Ovary (tissue), 3 donors: ENCODE measurements at regions not wholly inside any gene's neighbourhood (a gene's known extent, or its start where the extent isn't known, plus 50 kb on each side); places are given as distances from the start of the nearest gene placed in this dataset.

ENCODE experiments used
- CTCF ChIP-seq, 3 donors: fragments of 450-650 bp in 2 of 3; fragments of 200-600 bp in 1 of 3; IDR thresholded peaks; one replicate each; pipeline versions ENCODE4 v1.5.1 to v1.8.0; 2016 to 2022; ENCODE audit warnings: antibody characterized with exemption in 3 of 3, mild to moderate bottlenecking in 1 of 3
- POLR2A ChIP-seq: fragments of 450-650 bp; IDR thresholded peaks from one replicate; pipeline ENCODE4 v1.6.1; 2017; ENCODE audit warnings: antibody characterized with exemption, mild to moderate bottlenecking, moderate library complexity
- donor health status: DM: no; HTN: no; CAD: no.

DNA sequence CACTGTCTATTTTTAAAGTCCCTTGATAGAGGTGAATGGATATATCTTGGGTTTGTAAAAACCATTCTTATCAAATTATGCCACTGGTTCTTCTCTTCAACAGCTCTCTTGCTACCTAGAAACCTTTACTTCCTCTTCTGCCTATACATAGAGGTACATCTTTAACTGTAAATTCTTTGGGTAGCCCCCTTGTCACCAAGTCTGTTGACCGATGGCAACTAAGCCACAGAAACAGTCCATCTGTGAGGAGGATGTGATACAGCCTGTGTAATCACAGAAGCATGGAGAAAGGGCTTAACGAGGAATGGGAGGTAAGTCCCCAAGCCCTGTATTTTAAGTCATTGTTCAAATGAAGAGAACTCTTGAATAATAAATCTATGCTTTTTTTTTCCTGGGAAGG, 246.5 kb upstream of the MDFIC2 start:
- no peak for TF ChIP-seq CTCF (IDR thresholded peaks at IDR 0.05)
- TF ChIP-seq POLR2A, result no peak
